ENCODE measurements at regions not wholly inside any gene's neighbourhood (a gene's known extent, or its start where the extent isn't known, plus 50 kb on each side); places are given as distances from the start of the nearest gene placed in this dataset.
A peak's percentile ranks its signal among the peaks of the same experiment; 100 is the strongest.

DNA sequence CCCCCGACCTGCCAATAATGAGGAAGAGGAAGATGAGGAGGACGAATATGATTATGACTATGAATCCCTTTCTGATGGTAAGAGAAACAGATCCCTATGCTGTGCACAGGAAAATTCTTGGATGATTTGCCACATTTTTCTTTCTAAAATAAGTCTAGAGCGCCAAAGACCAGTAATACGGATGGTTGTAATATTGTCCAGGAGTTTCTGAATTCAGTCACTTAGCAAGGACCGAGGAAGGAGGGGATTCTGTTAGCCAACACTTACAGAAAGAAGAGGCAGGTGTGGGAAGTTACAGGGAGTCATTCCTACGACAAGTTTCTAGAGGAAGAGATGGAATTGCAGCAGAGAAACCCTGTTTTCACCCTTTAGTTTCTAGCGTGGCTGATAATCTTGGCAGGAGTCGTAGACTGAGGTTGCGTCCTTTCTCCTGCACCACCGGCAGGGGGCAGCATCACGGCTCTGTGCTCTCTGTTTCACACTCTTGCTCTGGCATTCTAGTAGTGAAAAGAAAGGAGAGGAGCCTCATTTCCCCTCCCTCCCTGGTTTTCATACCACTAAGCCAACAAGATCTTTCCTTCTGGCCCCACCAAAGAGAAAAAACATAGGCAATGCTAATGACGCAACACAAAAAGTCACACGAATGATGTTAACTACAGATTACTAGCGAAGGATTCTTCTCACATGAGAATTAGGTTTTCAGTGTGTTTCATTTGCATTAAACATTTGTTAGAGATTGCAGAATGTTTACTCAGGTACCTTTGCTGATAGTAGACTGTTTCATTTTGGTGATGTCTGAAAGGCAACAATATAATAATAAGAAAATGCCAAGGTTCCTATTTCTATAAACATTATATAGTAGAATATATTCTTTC, 82.7 kb downstream of the NOC3L start:
- Histone ChIP-seq H3K4me3 (no peak overlapping the region), H3K27ac (no peak overlapping the region), H3K27me3 (ENCODE audit: low read depth) (no peaks in the 10 kb centered on the region), H3K36me3 (no peaks in the 10 kb centered on the region), H3K9me3 (no peaks in the 10 kb centered on the region), H3K4me1 (peaks cover 4% of the 10 kb centered on the region)
- intact Hi-C loops (cut with DNase I) = no loop called here
- peak; percentile 76 to 78 for ATAC-seq
- TF ChIP-seq, protein P1, sequence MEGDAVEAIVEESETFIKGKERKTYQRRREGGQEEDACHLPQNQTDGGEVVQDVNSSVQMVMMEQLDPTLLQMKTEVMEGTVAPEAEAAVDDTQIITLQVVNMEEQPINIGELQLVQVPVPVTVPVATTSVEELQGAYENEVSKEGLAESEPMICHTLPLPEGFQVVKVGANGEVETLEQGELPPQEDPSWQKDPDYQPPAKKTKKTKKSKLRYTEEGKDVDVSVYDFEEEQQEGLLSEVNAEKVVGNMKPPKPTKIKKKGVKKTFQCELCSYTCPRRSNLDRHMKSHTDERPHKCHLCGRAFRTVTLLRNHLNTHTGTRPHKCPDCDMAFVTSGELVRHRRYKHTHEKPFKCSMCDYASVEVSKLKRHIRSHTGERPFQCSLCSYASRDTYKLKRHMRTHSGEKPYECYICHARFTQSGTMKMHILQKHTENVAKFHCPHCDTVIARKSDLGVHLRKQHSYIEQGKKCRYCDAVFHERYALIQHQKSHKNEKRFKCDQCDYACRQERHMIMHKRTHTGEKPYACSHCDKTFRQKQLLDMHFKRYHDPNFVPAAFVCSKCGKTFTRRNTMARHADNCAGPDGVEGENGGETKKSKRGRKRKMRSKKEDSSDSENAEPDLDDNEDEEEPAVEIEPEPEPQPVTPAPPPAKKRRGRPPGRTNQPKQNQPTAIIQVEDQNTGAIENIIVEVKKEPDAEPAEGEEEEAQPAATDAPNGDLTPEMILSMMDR (IDR thresholded peaks at IDR 0.05) = peak; percentile 84
- DNase-seq = peak; percentile 55

DNA sequence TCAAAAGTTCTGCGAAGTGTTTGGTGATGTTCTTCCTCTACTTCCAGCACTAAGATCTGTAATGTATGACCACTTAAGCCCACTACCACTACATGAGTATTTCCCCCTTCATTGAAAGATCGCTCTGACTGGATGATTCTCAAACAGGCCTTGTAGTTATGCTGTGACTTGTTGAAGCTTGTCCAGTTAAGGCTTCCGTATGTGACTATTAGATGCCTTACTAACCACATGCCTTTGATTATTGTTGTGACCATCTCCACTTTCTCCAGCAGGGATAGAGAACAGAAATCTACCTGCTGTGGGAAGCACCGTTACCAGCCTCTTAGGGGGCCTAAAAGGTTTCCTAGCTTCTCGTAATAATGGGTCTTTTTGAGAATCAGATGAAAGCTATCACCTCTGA, 81.1 kb downstream of the NOC3L start:
- TF ChIP-seq, protein P1 (IDR thresholded peaks at IDR 0.05) = no peak
- no peak overlapping the region for H3K4me3 ChIP-seq
- no peak for DNase-seq
- ATAC-seq = no peak
- no peaks in the 10 kb centered on the region for H3K36me3 ChIP-seq
- peaks cover 4% of the 10 kb centered on the region for H3K4me1 ChIP-seq
- H3K27ac ChIP-seq = no peak overlapping the region
- no peaks in the 10 kb centered on the region for H3K9me3 ChIP-seq
- no peaks in the 10 kb centered on the region for H3K27me3 ChIP-seq (ENCODE audit: low read depth)
- intact Hi-C loops (cut with DNase I) = no loop called here

DNA sequence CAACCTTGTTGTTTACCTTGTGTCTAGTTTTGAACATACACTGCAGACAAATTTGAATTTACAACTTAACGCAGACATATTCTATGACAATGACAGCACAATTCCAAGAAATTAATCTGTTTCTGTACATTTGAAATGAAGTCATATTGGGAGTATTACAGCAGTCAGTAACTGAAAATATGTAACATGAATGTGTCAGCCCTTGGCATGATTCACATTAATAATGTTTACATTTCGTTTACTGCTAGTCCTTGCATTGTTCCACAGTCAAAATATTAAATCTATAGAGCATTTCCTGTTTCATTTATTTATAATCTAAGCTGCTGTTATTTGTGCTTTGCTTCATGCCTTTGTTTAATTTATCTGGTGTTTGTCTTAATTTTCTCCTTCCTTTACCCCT, 80.4 kb downstream of the NOC3L start:
- ATAC-seq = no peak
- Histone ChIP-seq H3K4me3 (no peak overlapping the region), H3K27ac (no peak overlapping the region), H3K27me3 (ENCODE audit: low read depth) (no peaks in the 10 kb centered on the region), H3K36me3 (no peaks in the 10 kb centered on the region), H3K4me1 (peaks cover 4% of the 10 kb centered on the region), H3K9me3 (no peaks in the 10 kb centered on the region)
- DNase-seq = no peak
- TF ChIP-seq, protein P1 (IDR thresholded peaks at IDR 0.05) = no peak
- intact Hi-C loops (cut with DNase I) = no loop called here

All from lower lobe of right lung (tissue), 2 donors.